H1 (cell line): ENCODE measurements at regions not wholly inside any gene's neighbourhood (a gene's known extent, or its start where the extent isn't known, plus 50 kb on each side); places are given as distances from the start of the nearest gene placed in this dataset.

ENCODE experiments used
- CTCF ChIA-PET: fragments of 300-600 bp; sonication (Branson Sonifier 250); formaldehyde crosslinking; loops from one replicate; lab custom pipeline; 2021; ENCODE audit not compliant: partially characterized antibody; lab: Charles Lee
- POLR2A ChIA-PET: fragments of 300-600 bp; sonication (Branson Sonifier 250); formaldehyde crosslinking; loops from one replicate; lab custom pipeline; 2021; ENCODE audit warnings: inconsistent platforms; ENCODE audit not compliant: partially characterized antibody; lab: Charles Lee
- DNase-seq, 2 experiments: peaks; one replicate each; pipeline versions ENCODE4 v3.0.0 to v3.0.0-alpha.2; 2010 to 2022; ENCODE audit warnings: low spot score in 2 of 2, low read depth in 1 of 2, mixed read lengths in 1 of 2
- FAIRE-seq: peaks from 2 replicates; lab custom pipeline; 2011; peaks lifted over from hg19 to GRCh38; lab: Jason Lieb, UNC
- H2AFZ ChIP-seq: 2 replicates; pipeline ENCODE4 v1.8.1; 2012; ENCODE audit warnings: low read length, inconsistent platforms
- H2AK5ac ChIP-seq: 2 replicates; pipeline ENCODE4 v1.6.1; 2013; ENCODE audit warnings: low read depth, low read length
- H2BK120ac ChIP-seq: replicated peaks from 2 replicates; pipeline ENCODE3; 2013; ENCODE audit warnings: low read depth, low read length, inconsistent platforms
- H2BK12ac ChIP-seq: 2 replicates; pipeline ENCODE4 v1.6.1; 2013; ENCODE audit warnings: low read depth, low read length
- H2BK15ac ChIP-seq: 2 replicates; pipeline ENCODE4 v1.6.1; 2013; ENCODE audit warnings: low read length
- H2BK20ac ChIP-seq: 2 replicates; pipeline ENCODE4 v1.6.1; 2013; ENCODE audit warnings: low read length
- H2BK5ac ChIP-seq: 2 replicates; pipeline ENCODE4 v1.6.1; 2013; ENCODE audit warnings: low read depth, low read length
- H3K14ac ChIP-seq: 2 replicates; pipeline ENCODE4 v1.6.1; 2013; ENCODE audit warnings: inconsistent platforms; ENCODE audit not compliant: insufficient read length
- H3K18ac ChIP-seq: 2 replicates; pipeline ENCODE4 v1.6.1; 2013; ENCODE audit warnings: low read length; ENCODE audit errors: extremely low read depth
- H3K23ac ChIP-seq: 2 replicates; pipeline ENCODE4 v1.6.1; 2013; ENCODE audit warnings: inconsistent platforms; ENCODE audit not compliant: insufficient read length
- H3K23me2 ChIP-seq: 2 replicates; pipeline ENCODE4 v1.6.1; 2013; ENCODE audit warnings: low read depth, low read length
- H3K27ac ChIP-seq: 2 replicates; pipeline ENCODE4 v1.6.1; 2011; ENCODE audit warnings: low read depth, low read length, inconsistent platforms
- H3K27me3 ChIP-seq, 4 experiments: replicated peaks in 1 of 4; 1 replicate in 1 of 4; 2 replicates in 3 of 4; pipeline versions ENCODE4 v1.6.1 to v1.8.1; 2011 to 2013; ENCODE audit warnings: low read length in 3 of 4, mild to moderate bottlenecking in 3 of 4, inconsistent platforms in 2 of 4, mixed read lengths in 2 of 4, moderate library complexity in 1 of 4; ENCODE audit not compliant: control insufficient read depth in 3 of 4, insufficient read depth in 3 of 4; ENCODE audit errors: extremely low read depth in 1 of 4
- H3K36me3 ChIP-seq, 4 experiments: 2 replicates each; pipeline versions ENCODE4 v1.6.1 to v1.8.1; 2011 to 2013; ENCODE audit warnings: mild to moderate bottlenecking in 4 of 4, low read length in 3 of 4, moderate library complexity in 2 of 4, control low read depth in 1 of 4, inconsistent platforms in 1 of 4; ENCODE audit not compliant: insufficient read depth in 4 of 4, control insufficient read depth in 2 of 4
- H3K4ac ChIP-seq: replicated peaks from 2 replicates; pipeline ENCODE3; 2013; ENCODE audit warnings: low read length, low read depth, mixed read lengths, inconsistent platforms; ENCODE audit not compliant: insufficient read length
- H3K4me1 ChIP-seq, 4 experiments: replicated peaks in 1 of 4; 1 replicate in 1 of 4; 2 replicates in 3 of 4; pipeline versions ENCODE4 v1.6.1 to v1.8.1; 2011 to 2013; ENCODE audit warnings: low read length in 3 of 4, inconsistent platforms in 2 of 4, mixed read lengths in 1 of 4; ENCODE audit not compliant: insufficient read depth in 4 of 4, control insufficient read depth in 3 of 4
- H3K4me2 ChIP-seq, 2 experiments: 2 replicates each; pipeline versions ENCODE4 v1.6.1 to v1.8.1; 2011 to 2013; ENCODE audit warnings: low read depth in 2 of 2, low read length in 2 of 2, control low read depth in 1 of 2, inconsistent platforms in 1 of 2, mild to moderate bottlenecking in 1 of 2; ENCODE audit not compliant: insufficient read depth in 1 of 2
- H3K4me3 ChIP-seq, 4 experiments: fragments of 200-600, 300-600 bp in 1 of 4; sonication (generic), shearing (Covaris generic), sonication (Bioruptor Twin) in 1 of 4; 2 replicates each; pipeline versions ENCODE4 v1.5.1 to v1.8.1; 2011 to 2016; ENCODE audit warnings: low read length in 4 of 4, low read depth in 3 of 4, control low read depth in 2 of 4, inconsistent platforms in 2 of 4, mild to moderate bottlenecking in 2 of 4, mixed read lengths in 1 of 4, moderate library complexity in 1 of 4; ENCODE audit not compliant: insufficient read depth in 2 of 4; ENCODE audit errors: extremely low read depth in 1 of 4
- H3K56ac ChIP-seq: replicated peaks from 2 replicates; pipeline ENCODE3; 2013; ENCODE audit warnings: low read depth, mild to moderate bottlenecking, mixed read lengths, low read length, inconsistent platforms; ENCODE audit not compliant: insufficient read length
- H3K79me1 ChIP-seq: 2 replicates; pipeline ENCODE4 v1.6.1; 2013; ENCODE audit warnings: low read depth, low read length, control low read depth
- H3K79me2 ChIP-seq, 2 experiments: 2 replicates each; pipeline versions ENCODE4 v1.6.1 to v1.8.1; 2012 to 2013; ENCODE audit warnings: low read length in 2 of 2, mild to moderate bottlenecking in 2 of 2, inconsistent platforms in 1 of 2; ENCODE audit not compliant: insufficient read depth in 2 of 2, control insufficient read depth in 1 of 2
- H3K9ac ChIP-seq, 4 experiments: replicated peaks in 1 of 4; 1 replicate in 1 of 4; 2 replicates in 3 of 4; pipeline versions ENCODE4 v1.6.1 to v1.8.1; 2011 to 2013; ENCODE audit warnings: low read depth in 3 of 4, low read length in 3 of 4, control low read depth in 2 of 4, mild to moderate bottlenecking in 2 of 4, moderate library complexity in 2 of 4, inconsistent platforms in 1 of 4; ENCODE audit errors: extremely low read depth in 1 of 4
- H3K9me3 ChIP-seq, 2 experiments: 2 replicates each; pipeline versions ENCODE4 v1.6.1 to v1.8.1; 2012 to 2013; ENCODE audit warnings: mild to moderate bottlenecking in 2 of 2, moderate library complexity in 2 of 2, control low read depth in 1 of 2, inconsistent platforms in 1 of 2, low read depth in 1 of 2, low read length in 1 of 2, mixed read lengths in 1 of 2; ENCODE audit not compliant: insufficient read depth in 2 of 2
- H4K20me1 ChIP-seq, 2 experiments: replicated peaks in 1 of 2; 2 replicates each; pipeline versions ENCODE3 to v1.8.1; 2011 to 2013; ENCODE audit warnings: inconsistent platforms in 2 of 2, low read length in 2 of 2, mild to moderate bottlenecking in 1 of 2; ENCODE audit not compliant: insufficient read depth in 2 of 2, control insufficient read depth in 1 of 2
- H4K5ac ChIP-seq: 2 replicates; pipeline ENCODE4 v1.6.1; 2013; ENCODE audit warnings: low read length, low read depth, mixed read lengths, inconsistent platforms; ENCODE audit not compliant: insufficient read length
- H4K8ac ChIP-seq: 2 replicates; pipeline ENCODE4 v1.8.0; 2013; ENCODE audit warnings: mild to moderate bottlenecking, moderate library complexity, low read length, inconsistent platforms; ENCODE audit not compliant: insufficient read depth; ENCODE audit errors: extremely low read depth
- H4K91ac ChIP-seq: replicated peaks from 2 replicates; pipeline ENCODE3; 2013; ENCODE audit warnings: low read length, mixed read lengths, inconsistent platforms; ENCODE audit not compliant: insufficient read length
- BACH1 ChIP-seq: IDR thresholded peaks from 2 replicates; pipeline ENCODE4 v1.6.1; 2012; ENCODE audit warnings: low read length, improper control_type of control experiment
- CEBPB ChIP-seq: IDR thresholded peaks from 2 replicates; pipeline ENCODE4 v1.6.1; 2012; ENCODE audit warnings: low read depth, low read length
- CHD1 ChIP-seq: IDR thresholded peaks from 2 replicates; pipeline ENCODE4 v1.6.1; 2012; ENCODE audit warnings: low read depth, low read length, improper control_type of control experiment
- CTBP2 ChIP-seq: IDR thresholded peaks from 2 replicates; pipeline ENCODE4 v1.7.0; 2011; ENCODE audit warnings: borderline replicate concordance, mild to moderate bottlenecking, moderate library complexity, mixed read lengths, low read length; ENCODE audit not compliant: insufficient read depth, insufficient read length
- EGR1 ChIP-seq: IDR thresholded peaks from 2 replicates; pipeline ENCODE4 v1.6.1; 2011; ENCODE audit warnings: low read depth, low read length, borderline replicate concordance
- NRF1 ChIP-seq: IDR thresholded peaks from 2 replicates; pipeline ENCODE4 v1.6.1; 2011; ENCODE audit warnings: mild to moderate bottlenecking, low read depth, low read length, improper control_type of control experiment
- SP1 ChIP-seq: IDR thresholded peaks from 2 replicates; pipeline ENCODE4 v1.6.1; 2011; ENCODE audit warnings: low read depth, low read length
- SP4 ChIP-seq: IDR thresholded peaks from 2 replicates; pipeline ENCODE4 v1.6.1; 2012; ENCODE audit warnings: low read length, inconsistent platforms
- TBP ChIP-seq: IDR thresholded peaks from 2 replicates; pipeline ENCODE4 v1.6.1; 2011; ENCODE audit warnings: low read depth, low read length, improper control_type of control experiment
- WGBS, 2 experiments: shearing (Covaris generic) in 1 of 2; methylation state at CpG; one replicate each; pipeline versions ENCODE4 v1.1.6 to v1.1.7; 2013 to 2015; ENCODE audit warnings: low lambda C conversion rate in 2 of 2, mixed read lengths in 2 of 2, inconsistent platforms in 1 of 2, low coverage in 1 of 2, missing lambda C conversion rate in 1 of 2; ENCODE audit not compliant: insufficient replicate concordance in 2 of 2, insufficient coverage in 1 of 2, insufficient read length in 1 of 2; ENCODE audit errors: extremely low coverage in 1 of 2, missing lambda C conversion rate in 1 of 2; 5-methylcytosine and 5-hydroxymethylcytosine counted together
- TF ChIP-seq, protein P1 (sequence below): IDR thresholded peaks from 2 replicates; pipeline ENCODE4 v1.6.1; 2011; ENCODE audit warnings: low read length, improper control_type of control experiment

DNA sequence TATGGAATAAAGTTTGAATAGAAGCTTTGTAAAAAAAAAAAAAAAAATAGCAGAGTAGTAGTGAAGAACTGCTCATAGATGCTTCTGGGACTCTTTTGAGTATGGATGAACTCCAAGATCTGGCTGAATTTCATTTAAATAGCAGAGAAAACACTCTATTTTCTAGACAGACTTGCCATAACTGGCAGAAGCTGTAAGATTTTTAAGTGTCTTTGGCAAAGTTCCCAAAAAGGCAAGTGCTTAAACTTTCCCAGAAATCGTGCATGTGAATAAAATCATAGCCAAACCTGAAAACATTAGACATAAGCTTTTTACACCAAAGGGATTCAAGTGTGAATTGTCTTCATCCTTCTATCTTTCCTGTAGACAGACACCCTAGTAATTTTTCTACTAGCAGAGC is 110.3 kb upstream of the MITF start:
- Histone ChIP-seq H2AK5ac (no peak overlapping the region), H3K14ac (no peak overlapping the region), H3K27me3 (no peaks in the 10 kb centered on the region), H2BK12ac (no peak overlapping the region), H3K4me2 (no peak overlapping the region), H4K20me1 (no peaks in the 10 kb centered on the region), H2BK15ac (no peak overlapping the region), H3K23me2 (no peaks in the 10 kb centered on the region), H2BK120ac (no peak overlapping the region), H3K36me3 (no peaks in the 10 kb centered on the region), H3K9me3 (0 out of 4 replicates have a peak, but pooled peaks cover 0 to 3% of the 10 kb centered on the region in 2 experiments), H2BK20ac (no peak overlapping the region), H3K4ac (no peak overlapping the region), H3K27ac (no peak overlapping the region), H4K8ac (no peak overlapping the region), H3K79me2 (no peaks in the 10 kb centered on the region), H3K79me1 (no peaks in the 10 kb centered on the region), H4K91ac (no peak overlapping the region), H2BK5ac (no peak overlapping the region), H3K4me1 (no peaks in the 10 kb centered on the region), H3K4me3 (no peak overlapping the region), H3K23ac (no peak overlapping the region), H3K9ac (no peak overlapping the region), H3K56ac (no peak overlapping the region), H3K18ac (no peak overlapping the region), H2AFZ (no peak overlapping the region), H4K5ac (no peak overlapping the region)
- DNase-seq = no peak
- ChIA-PET CTCF (no interaction called here), POLR2A (no interaction called here)
- FAIRE-seq = no peak
- no peak for TF ChIP-seq EGR1
- TF ChIP-seq SP4 = no peak
- TF ChIP-seq SP1 = no peak
- no peak for TF ChIP-seq CHD1
- TF ChIP-seq TBP = no peak
- TF ChIP-seq, protein P1, sequence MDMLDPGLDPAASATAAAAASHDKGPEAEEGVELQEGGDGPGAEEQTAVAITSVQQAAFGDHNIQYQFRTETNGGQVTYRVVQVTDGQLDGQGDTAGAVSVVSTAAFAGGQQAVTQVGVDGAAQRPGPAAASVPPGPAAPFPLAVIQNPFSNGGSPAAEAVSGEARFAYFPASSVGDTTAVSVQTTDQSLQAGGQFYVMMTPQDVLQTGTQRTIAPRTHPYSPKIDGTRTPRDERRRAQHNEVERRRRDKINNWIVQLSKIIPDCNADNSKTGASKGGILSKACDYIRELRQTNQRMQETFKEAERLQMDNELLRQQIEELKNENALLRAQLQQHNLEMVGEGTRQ = no peak
- TF ChIP-seq BACH1 = no peak
- TF ChIP-seq CEBPB = no peak
- no peak for TF ChIP-seq CTBP2
- TF ChIP-seq NRF1 = no peak
- WGBS, 2 experiments = 87% methylated on average over 1 of the region's 1 CpG; no CpG with 5 or more reads in 1 of the 2 experiments
